ENCODE measurements at regions not wholly inside any gene's neighbourhood (a gene's known extent, or its start where the extent isn't known, plus 50 kb on each side); places are given as distances from the start of the nearest gene placed in this dataset.

DNA sequence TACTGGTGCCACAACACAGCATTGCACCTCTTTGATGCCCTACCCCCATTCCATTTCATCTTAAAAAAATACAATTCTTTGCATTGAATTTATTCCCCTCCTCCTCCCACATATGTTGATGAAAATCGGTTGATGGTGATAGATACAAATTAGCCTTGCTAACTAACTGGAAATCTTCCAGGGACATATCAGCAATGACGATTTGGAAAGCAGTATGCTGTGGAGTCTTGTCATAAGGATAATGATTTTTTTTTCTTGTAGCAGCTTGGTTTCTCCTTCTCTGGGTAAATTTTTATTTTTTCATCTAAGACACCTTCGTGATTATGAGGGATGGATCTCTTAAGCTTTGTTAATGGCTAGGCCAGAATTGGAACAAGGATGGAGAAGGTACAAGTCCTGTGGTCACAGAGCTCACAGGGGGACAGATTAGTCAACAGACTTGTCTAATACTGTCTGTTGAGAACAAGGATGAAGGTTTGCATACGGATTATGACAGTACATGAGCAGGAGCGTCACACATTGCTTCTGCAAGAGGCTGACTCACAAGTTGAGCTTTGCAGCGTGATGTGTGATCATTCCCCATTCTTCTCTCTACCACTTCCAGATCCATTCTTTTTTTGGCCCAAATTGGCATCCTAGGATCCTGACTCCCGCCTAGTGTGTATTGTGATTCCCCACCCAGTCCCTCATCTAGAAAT lies 233.1 kb upstream of the FERMT1 start:
- Histone ChIP-seq H3K27me3 (ENCODE audit: insufficient read depth, low read length) (no peaks in the 10 kb centered on the region), H3K23me2 (ENCODE audit: insufficient read length, low read depth, low read length, poor library complexity, severe bottlenecking) (no peaks in the 10 kb centered on the region), H3K79me2 (ENCODE audit: insufficient read depth, low read length) (no peaks in the 10 kb centered on the region), H4K20me1 (ENCODE audit: control insufficient read depth, insufficient read depth, insufficient read length) (no peaks in the 10 kb centered on the region), H3K27ac (ENCODE audit: insufficient read length, low read depth, low read length) (no peak overlapping the region), H2BK5ac (ENCODE audit: insufficient read length, low read length) (no peak overlapping the region), H4K5ac (ENCODE audit: insufficient read length, low read depth, low read length) (no peak overlapping the region), H3K4ac (ENCODE audit: low read depth, low read length) (no peak overlapping the region), H3K9me3 (ENCODE audit: control insufficient read depth, low read depth, low read length) (no peaks in the 10 kb centered on the region), H3K18ac (ENCODE audit: insufficient read length, low read depth, low read length) (no peak overlapping the region), H2BK12ac (ENCODE audit: insufficient read length, low read depth, low read length) (no peak overlapping the region), H2BK120ac (ENCODE audit: low read depth, low read length, poor library complexity, severe bottlenecking) (no peak overlapping the region), H4K8ac (replicated peaks; ENCODE audit: insufficient read length, low read depth, low read length) (no peak overlapping the region), H3K14ac (ENCODE audit: insufficient read depth, low read length) (no peak overlapping the region), H3K4me2 (ENCODE audit: insufficient read depth, insufficient read length, low read length) (no peak overlapping the region), H3K9ac (ENCODE audit: extremely low read depth, insufficient read length, low read length) (no peak overlapping the region), H3K79me1 (ENCODE audit: insufficient read depth, low read depth, low read length, poor library complexity, severe bottlenecking) (no peaks in the 10 kb centered on the region), H2AFZ (ENCODE audit: low read length) (no peak overlapping the region), H4K91ac (ENCODE audit: insufficient read length, low read depth, low read length) (no peak overlapping the region), H3K56ac (ENCODE audit: insufficient read length, low read depth, low read length) (no peak overlapping the region), H2BK20ac (ENCODE audit: low read depth, low read length, poor library complexity, severe bottlenecking) (no peak overlapping the region), H2BK15ac (ENCODE audit: low read depth, low read length) (no peak overlapping the region), H2AK5ac (ENCODE audit: insufficient read length, low read length) (no peak overlapping the region), H3T11ph (ENCODE audit: low read length) (no peak overlapping the region), H3K4me1 (ENCODE audit: insufficient read depth, low read length) (peaks cover 4% of the 10 kb centered on the region; the same call in 1 of the 2 replicates), H3K23ac (ENCODE audit: insufficient read length, low read depth, low read length) (no peak overlapping the region)
- H3K4me3 Mint-ChIP-seq: no peak overlapping the region
- H3K27ac Mint-ChIP-seq: no peak overlapping the region
- TF ChIP-seq, protein P1, sequence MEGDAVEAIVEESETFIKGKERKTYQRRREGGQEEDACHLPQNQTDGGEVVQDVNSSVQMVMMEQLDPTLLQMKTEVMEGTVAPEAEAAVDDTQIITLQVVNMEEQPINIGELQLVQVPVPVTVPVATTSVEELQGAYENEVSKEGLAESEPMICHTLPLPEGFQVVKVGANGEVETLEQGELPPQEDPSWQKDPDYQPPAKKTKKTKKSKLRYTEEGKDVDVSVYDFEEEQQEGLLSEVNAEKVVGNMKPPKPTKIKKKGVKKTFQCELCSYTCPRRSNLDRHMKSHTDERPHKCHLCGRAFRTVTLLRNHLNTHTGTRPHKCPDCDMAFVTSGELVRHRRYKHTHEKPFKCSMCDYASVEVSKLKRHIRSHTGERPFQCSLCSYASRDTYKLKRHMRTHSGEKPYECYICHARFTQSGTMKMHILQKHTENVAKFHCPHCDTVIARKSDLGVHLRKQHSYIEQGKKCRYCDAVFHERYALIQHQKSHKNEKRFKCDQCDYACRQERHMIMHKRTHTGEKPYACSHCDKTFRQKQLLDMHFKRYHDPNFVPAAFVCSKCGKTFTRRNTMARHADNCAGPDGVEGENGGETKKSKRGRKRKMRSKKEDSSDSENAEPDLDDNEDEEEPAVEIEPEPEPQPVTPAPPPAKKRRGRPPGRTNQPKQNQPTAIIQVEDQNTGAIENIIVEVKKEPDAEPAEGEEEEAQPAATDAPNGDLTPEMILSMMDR (conservative IDR thresholded peaks at IDR 0.05): no peak
- WGBS (ENCODE audit: extremely low coverage, insufficient read length, low lambda C conversion rate): no CpG with 5 or more reads among the region's 7 CpGs
- H3K36me3 Mint-ChIP-seq (ENCODE audit: insufficient read depth in 1 of 3, low read depth in 3 of 3): no peaks in the 10 kb centered on the region
- H3K4me1 Mint-ChIP-seq: peaks cover 0 to 5% of the 10 kb centered on the region in 2 experiments; a peak in 2 of 4 replicates
- no peak for DNase-seq
- H3K27me3 Mint-ChIP-seq (ENCODE audit: low read depth): no peaks in the 10 kb centered on the region
- H3K9me3 Mint-ChIP-seq: no peaks in the 10 kb centered on the region

All from H9 (cell line).